ENCODE measurements at regions not wholly inside any gene's neighbourhood (a gene's known extent, or its start where the extent isn't known, plus 50 kb on each side); places are given as distances from the start of the nearest gene placed in this dataset.

DNA sequence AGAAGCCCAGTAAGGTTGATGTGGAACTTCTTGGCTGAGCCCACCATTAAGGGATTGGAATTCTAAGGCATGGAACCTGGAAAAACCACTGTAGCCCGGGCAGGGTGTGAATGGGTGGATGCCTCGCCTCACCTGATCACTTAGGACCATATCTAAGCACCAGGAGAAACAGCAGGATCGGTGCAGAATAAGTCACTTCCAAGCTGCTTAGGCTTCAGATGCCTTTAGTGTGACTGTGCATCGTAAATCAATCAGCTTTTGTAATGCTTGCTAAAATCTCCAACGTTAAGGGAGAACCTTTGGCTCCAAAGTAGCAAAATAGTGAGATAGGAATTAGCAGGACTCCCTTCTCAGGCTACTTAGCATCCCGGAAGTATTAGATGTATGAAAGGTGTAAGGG, 103.9 kb upstream of the MEGF10 start:
- intact Hi-C loops (cut with micrococcal nuclease), result no loop called here
- H3K36me3 ChIP-seq (ENCODE audit: control insufficient read depth, insufficient read depth, low read length), result no peaks in the 10 kb centered on the region
- no peak overlapping the region for H3K4me3 ChIP-seq
- no TSS peak for BruUV-seq (replicated peaks)
- in situ Hi-C loops (cut with MboI), result no loop called here
- H3K9ac ChIP-seq (ENCODE audit: insufficient read depth in 1 of 2, low read depth in 2 of 2, low read length in 2 of 2), result no peak overlapping the region
- no peaks in the 10 kb centered on the region for H3K9me3 ChIP-seq (replicated peaks; ENCODE audit: control insufficient read depth, insufficient read depth, low read depth, low read length)
- H3K9me1 ChIP-seq (ENCODE audit: control insufficient read depth, insufficient read depth, low read length), result no peaks in the 10 kb centered on the region
- DNase-seq (ENCODE audit: extremely low read depth in 1 of 4, low spot score in 3 of 4), result no peak
- peaks cover 0 to 9% of the 10 kb centered on the region in 2 experiments; a peak in 2 of 5 replicates for H3K27me3 ChIP-seq (ENCODE audit: control insufficient read depth in 2 of 2, insufficient read depth in 2 of 2, low read length in 2 of 2)
- H3K79me2 ChIP-seq (ENCODE audit: control insufficient read depth, insufficient read depth, low read length), result no peaks in the 10 kb centered on the region
- ATAC-seq, result no peak
- FAIRE-seq, result no peak
- TF ChIP-seq MEIS2 (IDR thresholded peaks at IDR 0.05; ENCODE audit: partially characterized antibody) (peak; percentile 71), FOSL1 (tag; conservative IDR thresholded peaks at IDR 0.05) (no peak)
- ChIA-PET CTCF (ENCODE audit: low intra/inter-chr PET ratio) (no interaction called here), POLR2A (no interaction called here)
- no peak overlapping the region for H3K27ac ChIP-seq (ENCODE audit: extremely low read depth, low read depth, low read length)
- no peaks in the 10 kb centered on the region for H4K20me1 ChIP-seq (replicated peaks; ENCODE audit: control insufficient read depth, insufficient read depth, low read length)
- H3K4me2 ChIP-seq (ENCODE audit: insufficient read depth, low read length), result no peak overlapping the region
- no peak overlapping the region for H2AFZ ChIP-seq (ENCODE audit: low read depth, low read length)
- H3K4me1 ChIP-seq (replicated peaks in 1 of 2; ENCODE audit: control insufficient read depth in 2 of 2, insufficient read depth in 2 of 2, low read length in 2 of 2), result no peaks in the 10 kb centered on the region
- 1% methylated on average over 6 of the region's 6 CpGs for WGBS (ENCODE audit: insufficient coverage, low coverage, missing lambda C conversion rate)

DNA sequence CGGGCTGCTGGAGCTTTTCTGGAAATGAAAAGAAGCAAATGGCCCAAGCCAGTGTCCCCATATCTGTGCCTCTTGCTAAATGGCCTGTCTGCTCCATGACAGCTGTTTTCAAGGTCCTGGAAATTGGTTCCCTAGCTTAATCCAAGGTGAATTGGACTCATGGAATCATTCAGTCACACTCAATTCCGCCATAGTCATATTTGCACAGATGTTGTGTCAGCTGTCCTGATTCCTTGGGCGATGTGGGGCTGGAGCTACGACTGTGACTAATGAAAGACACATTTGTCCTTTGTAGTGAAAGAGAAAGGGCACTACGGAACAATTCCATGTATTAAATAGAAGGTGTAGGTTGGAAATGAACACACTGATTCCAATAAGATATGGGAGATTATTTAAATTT, 102.9 kb upstream of the MEGF10 start:
- H3K9me1 ChIP-seq (ENCODE audit: control insufficient read depth, insufficient read depth, low read length), result no peaks in the 10 kb centered on the region
- H3K79me2 ChIP-seq (ENCODE audit: control insufficient read depth, insufficient read depth, low read length), result no peaks in the 10 kb centered on the region
- no peak for TF ChIP-seq NEUROD1 (IDR thresholded peaks at IDR 0.05; ENCODE audit: borderline replicate concordance, low read depth, low read length, partially characterized antibody)
- TF ChIP-seq, protein P1, sequence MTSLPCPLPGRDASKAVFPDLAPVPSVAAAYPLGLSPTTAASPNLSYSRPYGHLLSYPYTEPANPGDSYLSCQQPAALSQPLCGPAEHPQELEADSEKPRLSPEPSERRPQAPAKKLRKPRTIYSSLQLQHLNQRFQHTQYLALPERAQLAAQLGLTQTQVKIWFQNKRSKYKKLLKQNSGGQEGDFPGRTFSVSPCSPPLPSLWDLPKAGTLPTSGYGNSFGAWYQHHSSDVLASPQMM (CRISPR knock-in tag; IDR thresholded peaks at IDR 0.05), result no peak
- WGBS (ENCODE audit: insufficient coverage, low coverage, missing lambda C conversion rate), result 4% methylated on average over 5 of the region's 5 CpGs
- no peak overlapping the region for H3K4me2 ChIP-seq (ENCODE audit: insufficient read depth, low read length)
- ATAC-seq, result no peak
- H3K27me3 ChIP-seq (ENCODE audit: control insufficient read depth in 2 of 2, insufficient read depth in 2 of 2, low read length in 2 of 2), result peaks cover 0 to 9% of the 10 kb centered on the region in 2 experiments; a peak in 2 of 5 replicates
- ChIA-PET CTCF (ENCODE audit: low intra/inter-chr PET ratio) (no interaction called here), POLR2A (no interaction called here)
- no peak overlapping the region for H3K4me3 ChIP-seq
- no peak overlapping the region for H2AFZ ChIP-seq (ENCODE audit: low read depth, low read length)
- no peaks in the 10 kb centered on the region for H3K9me3 ChIP-seq (replicated peaks; ENCODE audit: control insufficient read depth, insufficient read depth, low read depth, low read length)
- no peaks in the 10 kb centered on the region for H3K36me3 ChIP-seq (ENCODE audit: control insufficient read depth, insufficient read depth, low read length)
- no peak overlapping the region for H3K27ac ChIP-seq (ENCODE audit: extremely low read depth, low read depth, low read length)
- in situ Hi-C loops (cut with MboI) (no loop called here), intact Hi-C loops (cut with micrococcal nuclease) (no loop called here)
- no peak for DNase-seq (ENCODE audit: extremely low read depth in 1 of 4, low spot score in 3 of 4)
- H3K4me1 ChIP-seq (replicated peaks in 1 of 2; ENCODE audit: control insufficient read depth in 2 of 2, insufficient read depth in 2 of 2, low read length in 2 of 2), result no peaks in the 10 kb centered on the region
- no peak for FAIRE-seq
- no TSS peak for BruUV-seq (replicated peaks)
- no peak overlapping the region for H3K9ac ChIP-seq (ENCODE audit: insufficient read depth in 1 of 2, low read depth in 2 of 2, low read length in 2 of 2)
- H4K20me1 ChIP-seq (replicated peaks; ENCODE audit: control insufficient read depth, insufficient read depth, low read length), result no peaks in the 10 kb centered on the region
